PC-3 (cell line): ENCODE measurements at regions not wholly inside any gene's neighbourhood (a gene's known extent, or its start where the extent isn't known, plus 50 kb on each side); places are given as distances from the start of the nearest gene placed in this dataset.

ENCODE experiments used
- ATAC-seq: fragments of 200-7000 bp; cut with Tn5 transposase; 2 replicates; pipeline ENCODE4 v1.9.1; 2020; ENCODE audit warnings: mild to moderate bottlenecking, moderate library complexity
- BruUV-seq: library from RNA; stranded (reverse); fragments of 400-500 nt; replicated peaks from 2 replicates; lab custom pipeline; 2021; lab: Mats Ljungman, UMichigan
- CTCF ChIA-PET: fragments of 300-600 bp; sonication (Branson Sonifier 250); formaldehyde crosslinking; loops from one replicate; lab custom pipeline; 2022; ENCODE audit warnings: antibody characterized with exemption; lab: Charles Lee
- POLR2A ChIA-PET: fragments of 300-600 bp; sonication (Branson Sonifier 250); formaldehyde crosslinking; loops from one replicate; lab custom pipeline; 2022; ENCODE audit warnings: antibody characterized with exemption; ENCODE audit not compliant: unreplicated experiment; lab: Charles Lee
- DNase-seq: peaks from one replicate; pipeline ENCODE4 v3.0.0-alpha.2; 2015
- H2AFZ ChIP-seq: fragments of 300-600 bp; sonication (generic); 2 replicates; pipeline ENCODE4 v1.6.0; 2016; ENCODE audit warnings: antibody characterized with exemption, low read length
- H3F3A ChIP-seq: fragments of 300-600 bp; sonication (generic); one replicate; pipeline ENCODE4 v1.6.0; 2017; ENCODE audit warnings: antibody characterized with exemption, low read length, control low read depth, mild to moderate bottlenecking; ENCODE audit not compliant: unreplicated experiment
- H3K27ac ChIP-seq: fragments of 300-600 bp; sonication (generic); 2 replicates; pipeline ENCODE4 v1.5.1; 2016; ENCODE audit warnings: mild to moderate bottlenecking, low read length
- H3K27me3 ChIP-seq: fragments of 300-600 bp; sonication (generic); 2 replicates; pipeline ENCODE4 v1.6.1; 2016; ENCODE audit warnings: low read length, mixed read lengths
- H3K36me3 ChIP-seq: fragments of 300-600 bp; sonication (generic); 2 replicates; pipeline ENCODE4 v1.6.1; 2016; ENCODE audit warnings: low read depth, mixed run types, low read length, mixed read lengths
- H3K4me1 ChIP-seq: fragments of 300-600 bp; sonication (generic); 2 replicates; pipeline ENCODE4 v1.5.1; 2016; ENCODE audit warnings: low read length; ENCODE audit not compliant: insufficient read depth
- H3K4me2 ChIP-seq: fragments of 300-600 bp; sonication (generic); 2 replicates; pipeline ENCODE4 v1.6.0; 2016; ENCODE audit warnings: low read length
- H3K4me3 ChIP-seq: fragments of 300-600 bp; sonication (generic); 2 replicates; pipeline ENCODE4 v1.5.1; 2016; ENCODE audit warnings: mild to moderate bottlenecking, low read length, mixed read lengths
- H3K79me2 ChIP-seq: fragments of 300-600 bp; sonication (generic); 2 replicates; pipeline ENCODE4 v1.6.1; 2017; ENCODE audit warnings: low read length, mixed read lengths
- H3K9ac ChIP-seq: fragments of 300-600 bp; sonication (generic); 2 replicates; pipeline ENCODE4 v1.6.0; 2016; ENCODE audit warnings: mild to moderate bottlenecking, low read length
- H3K9me2 ChIP-seq: fragments of 300-600 bp; sonication (generic); replicated peaks from 2 replicates; pipeline ENCODE4 v1.6.1; 2016; ENCODE audit warnings: mixed run types, low read length, mixed read lengths
- H3K9me3 ChIP-seq: fragments of 300-600 bp; sonication (generic); 2 replicates; pipeline ENCODE4 v1.6.1; 2016; ENCODE audit warnings: low read length, mixed read lengths
- H4K20me1 ChIP-seq: fragments of 300-600 bp; sonication (generic); 2 replicates; pipeline ENCODE4 v1.6.1; 2016; ENCODE audit warnings: low read length, mixed read lengths
- CTCF ChIP-seq: fragments of 300-600 bp; sonication (generic); conservative IDR thresholded peaks from 2 replicates; pipeline ENCODE4 v1.5.1; 2017; ENCODE audit warnings: antibody characterized with exemption, low read depth, mild to moderate bottlenecking, low read length
- EZH2 ChIP-seq: fragments of 300-600 bp; sonication (generic); IDR thresholded peaks from one replicate; pipeline ENCODE4 v1.6.1; 2017; ENCODE audit warnings: antibody characterized with exemption, mild to moderate bottlenecking, low read length; ENCODE audit not compliant: unreplicated experiment
- EZH2phosphoT487 ChIP-seq: fragments of 300-600 bp; sonication (generic); IDR thresholded peaks from 2 replicates; pipeline ENCODE4 v1.6.1; 2018; ENCODE audit warnings: mild to moderate bottlenecking, antibody characterized with exemption, low read length, borderline replicate concordance
- intact Hi-C: fragments of 100-400 bp; cut with micrococcal nuclease; formaldehyde crosslinking; loops from 2 replicates; pipeline ENCODE4 v1.9.0; 2023

DNA sequence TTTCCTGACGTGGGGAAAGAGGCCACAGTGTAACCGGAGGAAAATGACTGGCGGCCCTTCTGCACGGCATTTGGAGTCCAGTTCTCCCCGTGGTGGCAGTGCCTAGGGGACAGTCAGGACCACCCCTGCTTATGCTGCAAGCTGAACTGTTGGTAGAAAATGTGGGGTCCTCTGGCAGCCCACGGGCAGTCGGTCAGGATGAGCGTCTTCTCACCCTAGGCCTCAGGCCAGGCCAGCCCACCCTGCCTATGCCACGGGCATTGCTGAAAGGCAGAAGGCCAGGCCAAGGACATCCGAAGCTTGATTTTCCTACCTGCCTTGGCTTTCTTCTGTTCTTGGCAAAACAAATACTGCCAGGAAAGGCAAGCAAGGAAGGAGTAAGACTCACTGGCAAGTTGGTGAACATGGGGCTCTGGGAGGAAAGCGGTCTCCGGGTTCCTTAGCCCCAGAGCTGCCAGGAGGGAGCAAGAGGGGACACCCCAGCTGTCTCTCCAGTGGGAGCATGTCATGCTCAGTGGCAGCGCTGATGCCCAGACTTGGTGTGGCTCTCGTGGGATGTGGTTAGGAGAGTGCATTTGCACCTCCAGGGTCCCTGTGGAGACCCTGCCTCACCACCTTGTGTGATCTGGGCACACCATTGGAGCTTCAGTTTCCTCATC lies 311.6 kb downstream of the QKI start:
- H3K4me2 ChIP-seq: no peak overlapping the region
- ATAC-seq (no peak), DNase-seq (no peak)
- H4K20me1 ChIP-seq: no peaks in the 10 kb centered on the region
- no peak overlapping the region for H3K27ac ChIP-seq
- no peaks in the 10 kb centered on the region for H3K9me3 ChIP-seq
- CTCF ChIA-PET: no interaction called here
- BruUV-seq: no TSS peak
- no peaks in the 10 kb centered on the region for H3K79me2 ChIP-seq
- no peak overlapping the region for H2AFZ ChIP-seq
- peaks cover 4% of the 10 kb centered on the region; the same call in 1 of the 2 replicates for H3K27me3 ChIP-seq
- no peak overlapping the region for H3K9ac ChIP-seq
- TF ChIP-seq EZH2 (no peak), CTCF (no peak), EZH2phosphoT487 (no peak)
- H3K36me3 ChIP-seq: no peaks in the 10 kb centered on the region
- POLR2A ChIA-PET: no interaction called here
- no peaks in the 10 kb centered on the region for H3K9me2 ChIP-seq
- H3K4me1 ChIP-seq: no peaks in the 10 kb centered on the region
- intact Hi-C loops: no loop called here
- no peak overlapping the region for H3K4me3 ChIP-seq
- H3F3A ChIP-seq: no peaks in the 10 kb centered on the region

DNA sequence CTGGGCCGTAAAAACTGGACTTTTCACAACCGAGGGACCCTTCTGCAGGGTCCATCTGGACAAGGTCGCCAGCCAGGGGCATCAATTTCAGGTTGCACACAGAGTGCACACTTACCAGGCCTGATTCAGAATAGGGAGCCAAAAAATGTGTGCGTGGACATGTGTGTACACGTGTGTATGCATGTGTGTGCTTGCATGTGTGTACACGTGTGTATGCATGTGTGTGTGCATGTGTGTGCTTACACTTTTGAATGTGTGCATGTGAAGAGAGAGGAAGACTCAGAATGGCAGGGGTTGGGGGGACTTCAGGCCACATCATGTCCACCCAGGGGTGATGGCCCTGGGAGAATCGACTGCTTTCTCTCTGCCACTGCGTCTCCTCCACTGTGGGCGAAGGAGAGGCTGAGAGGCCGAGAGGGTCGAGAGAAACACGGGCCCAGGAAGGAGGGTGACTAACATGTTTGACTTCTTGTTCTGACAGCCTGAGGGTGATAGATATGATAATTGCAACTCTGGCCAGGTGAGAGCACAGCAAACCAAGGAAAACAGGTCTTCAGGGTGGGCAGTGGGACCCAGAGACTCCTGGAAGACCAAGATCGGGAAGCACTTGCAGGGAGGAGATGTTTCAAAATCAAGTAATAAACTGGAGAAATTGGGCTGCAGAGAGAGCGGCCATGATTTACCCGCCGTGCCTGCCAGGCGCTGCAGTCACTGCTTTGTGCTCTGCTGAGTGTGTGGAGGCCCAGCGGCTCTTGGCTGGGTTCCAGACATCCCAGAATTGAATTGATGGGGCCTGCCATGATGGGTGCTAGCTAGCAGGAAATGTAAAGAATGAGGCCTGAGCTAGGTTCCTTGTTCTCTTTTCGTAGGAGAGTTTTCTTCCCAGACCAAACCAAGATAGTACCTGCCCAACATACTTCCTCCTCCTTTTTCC lies 310.8 kb downstream of the QKI start:
- H3K9me3 ChIP-seq: no peaks in the 10 kb centered on the region
- no peak for DNase-seq
- ATAC-seq: no peak
- no peaks in the 10 kb centered on the region for H3K36me3 ChIP-seq
- no TSS peak for BruUV-seq
- no peaks in the 10 kb centered on the region for H3K79me2 ChIP-seq
- no peaks in the 10 kb centered on the region for H4K20me1 ChIP-seq
- H3K9me2 ChIP-seq: no peaks in the 10 kb centered on the region
- no peaks in the 10 kb centered on the region for H3K4me1 ChIP-seq
- H3K9ac ChIP-seq: no peak overlapping the region
- no peaks in the 10 kb centered on the region for H3F3A ChIP-seq
- POLR2A ChIA-PET: no interaction called here
- H3K27ac ChIP-seq: no peak overlapping the region
- TF ChIP-seq CTCF (no peak), EZH2 (no peak)
- H3K27me3 ChIP-seq: peaks cover 12% of the 10 kb centered on the region
- H3K4me2 ChIP-seq: no peak overlapping the region
- no peak overlapping the region for H3K4me3 ChIP-seq
- CTCF ChIA-PET: no interaction called here
- intact Hi-C loops: no loop called here
- no peak overlapping the region for H2AFZ ChIP-seq

DNA sequence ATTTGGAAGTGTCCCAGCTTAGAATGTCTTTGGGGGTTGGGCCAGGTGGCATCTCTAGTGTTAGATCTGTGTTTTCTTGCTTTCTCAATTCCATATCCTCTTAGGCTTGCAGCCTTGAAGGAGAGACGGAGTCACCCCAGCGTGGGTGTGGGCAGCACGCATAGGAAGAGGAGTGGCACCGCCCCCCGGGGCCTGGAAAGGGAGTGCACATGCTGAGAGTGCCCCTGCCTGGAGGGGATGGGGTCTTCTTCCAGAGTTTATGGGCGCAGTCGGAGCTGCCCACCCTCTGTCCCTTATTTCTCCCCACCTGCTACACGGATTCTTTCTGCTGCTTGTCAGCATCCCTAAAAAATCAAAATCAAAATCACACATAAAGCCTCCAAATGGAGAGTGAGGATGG lies 309.7 kb downstream of the QKI start:
- Histone ChIP-seq H2AFZ (no peak overlapping the region), H3F3A (no peaks in the 10 kb centered on the region), H3K36me3 (no peaks in the 10 kb centered on the region), H4K20me1 (no peaks in the 10 kb centered on the region), H3K27ac (no peak overlapping the region), H3K79me2 (no peaks in the 10 kb centered on the region), H3K9me2 (no peaks in the 10 kb centered on the region), H3K4me1 (no peaks in the 10 kb centered on the region), H3K4me3 (no peak overlapping the region), H3K27me3 (peaks cover 22% of the 10 kb centered on the region), H3K4me2 (no peak overlapping the region), H3K9me3 (no peaks in the 10 kb centered on the region), H3K9ac (no peak overlapping the region)
- CTCF ChIA-PET: no interaction called here
- POLR2A ChIA-PET: no interaction called here
- intact Hi-C loops: no loop called here
- DNase-seq: no peak
- no peak for ATAC-seq
- no TSS peak for BruUV-seq
- no peak for TF ChIP-seq EZH2phosphoT487
- no peak for TF ChIP-seq EZH2
- TF ChIP-seq CTCF: no peak
